H1 (cell line): ENCODE measurements at regions not wholly inside any gene's neighbourhood (a gene's known extent, or its start where the extent isn't known, plus 50 kb on each side); places are given as distances from the start of the nearest gene placed in this dataset.

Experiments
- BACH1 ChIP-seq: IDR thresholded peaks from 2 replicates; pipeline ENCODE4 v1.6.1; 2012; ENCODE audit warnings: low read length, improper control_type of control experiment
- BRCA1 ChIP-seq: IDR thresholded peaks from 2 replicates; pipeline ENCODE4 v1.6.1; 2012; ENCODE audit warnings: low read depth, low read length, improper control_type of control experiment
- KDM5A ChIP-seq: fragments of 200-600 bp; IDR thresholded peaks from 2 replicates; pipeline ENCODE4 v1.7.1; 2012; ENCODE audit warnings: mild to moderate bottlenecking, low read length, inconsistent platforms, mixed read lengths
- NANOG ChIP-seq: IDR thresholded peaks from 2 replicates; pipeline ENCODE4 v1.6.1; 2011; ENCODE audit warnings: low read length, low read depth, mild to moderate bottlenecking, inconsistent platforms; ENCODE audit not compliant: insufficient read depth, poor library complexity, severe bottlenecking
- RBBP5 ChIP-seq: IDR thresholded peaks from 2 replicates; pipeline ENCODE4 v1.7.1; 2012; ENCODE audit warnings: low read depth, mild to moderate bottlenecking, inconsistent platforms, low read length, moderate library complexity, borderline replicate concordance
- RNF2 ChIP-seq: fragments of 200-900, 300-1000 bp; sonication (generic); IDR thresholded peaks from 2 replicates; pipeline ENCODE4 v1.7.1; 2016; ENCODE audit warnings: borderline replicate concordance, low read depth, mild to moderate bottlenecking, antibody characterized with exemption, low read length; ENCODE audit not compliant: poor library complexity, severe bottlenecking; ENCODE audit errors: missing control alignments
- TBP ChIP-seq: IDR thresholded peaks from 2 replicates; pipeline ENCODE4 v1.6.1; 2011; ENCODE audit warnings: low read depth, low read length, improper control_type of control experiment

GRCh38 chr3:115348951-115349745 is 202.1 kb upstream of the ZBTB20 start (continued):
- TF ChIP-seq KDM5A (no peak), BRCA1 (no peak), TBP (no peak), RBBP5 (no peak), BACH1 (no peak), RNF2 (no peak), NANOG (no peak)
